Activated T-cell treated with anti-CD3 and anti-CD28 coated beads, Interleukin-2, amount 50 U/mL, for 4 hours (primary cell): ENCODE measurements at regions not wholly inside any gene's neighbourhood (a gene's known extent, or its start where the extent isn't known, plus 50 kb on each side); places are given as distances from the start of the nearest gene placed in this dataset.
A peak's percentile ranks its signal among the peaks of the same experiment; 100 is the strongest.

Experiments used
- ATAC-seq, 2 donors: fragments of 200-7000 bp; cut with Tn5 transposase; one replicate each; pipeline ENCODE4 v1.10.0; 2021
- DNase-seq: peaks from one replicate; pipeline ENCODE4 v3.0.0-alpha.2; 2020
- H3K27me3 Mint-ChIP-seq: one replicate; pipeline ENCODE4 v1.8.0; 2021; ENCODE audit warnings: low read depth, mixed read lengths
- H3K36me3 Mint-ChIP-seq: one replicate; pipeline ENCODE4 v1.8.0; 2022; ENCODE audit warnings: mixed read lengths; ENCODE audit not compliant: insufficient read depth
- H3K4me1 Mint-ChIP-seq: one replicate; pipeline ENCODE4 v1.8.0; 2021; ENCODE audit warnings: low read depth, mixed read lengths
- H3K4me3 Mint-ChIP-seq: one replicate; pipeline ENCODE4 v1.8.0; 2021; ENCODE audit warnings: mild to moderate bottlenecking, moderate library complexity, mixed read lengths
- H3K9me3 Mint-ChIP-seq: one replicate; pipeline ENCODE4 v1.8.0; 2021; ENCODE audit warnings: mixed read lengths

DNA sequence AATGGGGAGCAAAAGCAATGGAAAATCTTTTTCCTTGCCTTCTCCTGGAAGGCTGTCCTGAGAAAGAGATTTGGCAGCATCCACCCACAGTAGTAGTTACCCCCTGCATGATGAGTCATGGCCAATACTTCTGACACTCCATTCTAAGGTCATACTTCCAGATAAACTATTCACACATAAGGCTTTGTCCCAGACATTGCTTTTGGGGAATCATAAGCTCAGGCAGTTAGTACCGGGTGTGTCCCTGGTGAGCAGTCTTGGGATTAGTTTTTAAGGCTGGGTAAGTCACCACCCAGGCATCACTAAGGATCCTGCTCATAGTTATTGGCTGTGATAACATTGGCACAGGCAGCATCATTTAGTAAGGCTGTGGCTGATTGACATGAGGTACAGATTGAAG lies 160.6 kb upstream of the GGTLC1 start:
- no peak for ATAC-seq
- no peak for DNase-seq

GRCh38 chr20:24148372-24148771 lies 159.8 kb upstream of the GGTLC1 start:
- Mint-ChIP-seq H3K36me3 (no peaks in the 10 kb centered on the region), H3K4me3 (no peak overlapping the region), H3K4me1 (peaks cover 10% of the 10 kb centered on the region), H3K9me3 (peaks cover 7% of the 10 kb centered on the region), H3K27me3 (peaks cover 10% of the 10 kb centered on the region)
- ATAC-seq = peak in 1 of 2 donors; percentile 18
- DNase-seq = no peak

More for the DNA sequence above, 160.6 kb upstream of the GGTLC1 start:
- Mint-ChIP-seq H3K36me3 (no peaks in the 10 kb centered on the region), H3K4me1 (peaks cover 10% of the 10 kb centered on the region), H3K9me3 (peaks cover 7% of the 10 kb centered on the region), H3K27me3 (peaks cover 10% of the 10 kb centered on the region), H3K4me3 (no peak overlapping the region)

DNA sequence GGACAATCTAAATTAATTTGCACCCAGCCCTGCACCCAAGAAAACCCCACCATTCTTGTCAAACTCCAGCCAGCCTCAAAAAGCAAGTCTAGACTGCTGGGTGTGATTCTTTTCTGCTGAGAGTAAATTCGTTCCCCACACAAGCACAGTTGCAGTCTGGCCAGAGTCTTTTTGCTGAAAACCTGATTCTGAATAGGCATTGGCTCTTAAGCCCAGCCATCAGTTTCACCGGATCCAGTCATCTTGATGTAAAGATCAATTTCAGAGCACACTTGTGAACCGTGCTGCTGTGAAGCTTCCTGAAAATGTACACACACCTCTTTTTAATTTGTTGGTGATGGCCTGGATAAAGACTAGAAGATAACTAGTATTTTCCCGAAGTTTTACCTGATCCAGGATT lies 159.4 kb upstream of the GGTLC1 start:
- DNase-seq (no peak), ATAC-seq (no peak)
- H3K4me1 Mint-ChIP-seq = peaks cover 10% of the 10 kb centered on the region
- H3K9me3 Mint-ChIP-seq = peaks cover 7% of the 10 kb centered on the region
- no peaks in the 10 kb centered on the region for H3K36me3 Mint-ChIP-seq
- no peak overlapping the region for H3K4me3 Mint-ChIP-seq
- peaks cover 8% of the 10 kb centered on the region for H3K27me3 Mint-ChIP-seq

GRCh38 chr20:24147479-24147878 lies 158.9 kb upstream of the GGTLC1 start:
- no peak for DNase-seq
- no peak for ATAC-seq
- Mint-ChIP-seq H3K36me3 (no peaks in the 10 kb centered on the region), H3K4me3 (no peak overlapping the region), H3K9me3 (peaks cover 7% of the 10 kb centered on the region), H3K27me3 (peaks cover 8% of the 10 kb centered on the region), H3K4me1 (peaks cover 10% of the 10 kb centered on the region)

GRCh38 chr20:24146231-24146634 lies 157.7 kb upstream of the GGTLC1 start:
- no peak overlapping the region for H3K4me3 Mint-ChIP-seq
- ATAC-seq = no peak
- H3K36me3 Mint-ChIP-seq = no peaks in the 10 kb centered on the region
- no peak for DNase-seq
- H3K27me3 Mint-ChIP-seq = peaks cover 6% of the 10 kb centered on the region
- peaks cover 10% of the 10 kb centered on the region for H3K4me1 Mint-ChIP-seq
- peaks cover 7% of the 10 kb centered on the region for H3K9me3 Mint-ChIP-seq

DNA sequence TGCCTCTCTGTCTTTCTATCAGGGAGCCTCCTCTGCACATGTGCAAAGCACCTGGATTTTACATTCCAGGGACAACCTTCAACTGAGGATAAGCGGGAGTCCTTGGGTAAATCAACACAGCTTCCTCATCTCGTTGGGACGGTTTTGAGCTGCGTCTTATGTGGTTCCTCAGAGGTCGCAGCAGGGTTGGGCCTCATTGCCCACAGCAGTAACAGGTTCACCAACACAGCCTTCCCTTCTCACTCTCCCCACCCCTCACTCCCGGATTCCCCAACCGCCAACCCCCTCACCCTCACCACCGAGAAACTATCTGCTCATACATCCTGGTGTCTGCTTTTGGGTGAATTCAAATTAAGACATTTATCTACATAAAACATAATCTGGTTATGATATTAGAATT lies 155.8 kb upstream of the GGTLC1 start:
- DNase-seq (no peak), ATAC-seq (no peak)
- H3K27me3 Mint-ChIP-seq = peaks cover 6% of the 10 kb centered on the region
- H3K4me1 Mint-ChIP-seq = peaks cover 10% of the 10 kb centered on the region
- peaks cover 7% of the 10 kb centered on the region for H3K9me3 Mint-ChIP-seq
- no peak overlapping the region for H3K4me3 Mint-ChIP-seq
- H3K36me3 Mint-ChIP-seq = no peaks in the 10 kb centered on the region

DNA sequence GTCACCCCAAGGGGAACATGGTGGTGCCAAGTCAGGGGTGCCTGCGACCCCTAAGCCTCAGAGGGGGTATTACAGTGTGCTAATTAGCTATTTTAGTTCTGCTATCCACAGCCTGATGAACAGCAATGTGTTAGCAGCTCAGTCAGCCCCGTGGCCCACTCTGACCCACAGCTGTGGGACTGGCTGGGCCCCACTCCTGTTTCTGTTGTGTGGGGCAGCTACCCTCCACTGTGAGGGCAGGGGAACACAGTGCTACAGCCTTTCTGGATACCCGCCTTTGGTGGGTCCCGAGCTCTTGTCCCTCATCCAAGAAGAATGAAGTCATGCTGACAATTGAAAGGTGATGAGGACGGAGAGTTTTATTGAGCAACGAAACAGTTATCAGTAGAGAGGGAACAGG lies 152.5 kb upstream of the GGTLC1 start:
- H3K36me3 Mint-ChIP-seq = no peaks in the 10 kb centered on the region
- DNase-seq = no peak
- H3K4me3 Mint-ChIP-seq = no peak overlapping the region
- ATAC-seq = no peak
- no peaks in the 10 kb centered on the region for H3K4me1 Mint-ChIP-seq
- H3K9me3 Mint-ChIP-seq = no peaks in the 10 kb centered on the region
- H3K27me3 Mint-ChIP-seq = peaks cover under 1% of the 10 kb centered on the region

DNA sequence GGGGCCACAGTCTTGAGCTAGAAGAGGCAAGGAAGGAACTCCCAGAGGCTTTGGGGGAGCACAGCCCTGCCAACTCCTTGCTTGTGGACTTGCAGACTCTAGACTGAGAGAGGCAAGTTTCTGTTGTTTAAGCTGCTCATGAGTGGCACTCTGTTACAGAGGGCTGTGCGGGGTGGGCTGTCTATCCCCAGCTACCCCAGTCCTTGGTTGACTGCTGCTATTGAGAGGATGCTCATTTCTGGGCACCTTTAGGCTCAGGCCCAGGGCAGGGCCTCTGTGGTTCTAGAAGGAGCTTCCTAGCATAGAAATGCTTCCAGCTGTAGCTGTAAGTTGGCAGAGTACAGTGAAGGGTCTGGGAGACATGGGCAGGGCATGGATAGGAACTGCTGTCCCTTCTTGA lies 151.3 kb upstream of the GGTLC1 start:
- Mint-ChIP-seq H3K4me1 (no peaks in the 10 kb centered on the region), H3K9me3 (no peaks in the 10 kb centered on the region)
- ATAC-seq = no peak

GRCh38 chr20:24138951-24139350 lies 150.4 kb upstream of the GGTLC1 start:
- no peak for ATAC-seq
- no peaks in the 10 kb centered on the region for H3K27me3 Mint-ChIP-seq
- no peak overlapping the region for H3K4me3 Mint-ChIP-seq
- H3K4me1 Mint-ChIP-seq = no peaks in the 10 kb centered on the region
- no peaks in the 10 kb centered on the region for H3K36me3 Mint-ChIP-seq
- DNase-seq = no peak
- no peaks in the 10 kb centered on the region for H3K9me3 Mint-ChIP-seq

More for the DNA sequence above, 151.3 kb upstream of the GGTLC1 start:
- no peaks in the 10 kb centered on the region for H3K27me3 Mint-ChIP-seq
- no peak overlapping the region for H3K4me3 Mint-ChIP-seq
- no peak for DNase-seq
- no peaks in the 10 kb centered on the region for H3K36me3 Mint-ChIP-seq

- Mint-ChIP-seq H3K36me3 (no peaks in the 10 kb centered on the region), H3K4me1 (no peaks in the 10 kb centered on the region), H3K9me3 (no peaks in the 10 kb centered on the region), H3K27me3 (no peaks in the 10 kb centered on the region), H3K4me3 (no peak overlapping the region)
- ATAC-seq (no peak), DNase-seq (no peak)
These were observed 149.7 kb upstream of the GGTLC1 start for GRCh38 chr20:24138196-24138857.

GRCh38 chr20:24136659-24137246 lies 148.2 kb upstream of the GGTLC1 start:
- no peaks in the 10 kb centered on the region for H3K9me3 Mint-ChIP-seq
- no peaks in the 10 kb centered on the region for H3K27me3 Mint-ChIP-seq
- DNase-seq = no peak
- H3K4me1 Mint-ChIP-seq = peaks cover 1% of the 10 kb centered on the region
- no peak overlapping the region for H3K4me3 Mint-ChIP-seq
- H3K36me3 Mint-ChIP-seq = no peaks in the 10 kb centered on the region
- ATAC-seq = no peak

- Mint-ChIP-seq H3K9me3 (no peaks in the 10 kb centered on the region), H3K36me3 (no peaks in the 10 kb centered on the region), H3K4me1 (peaks cover 5% of the 10 kb centered on the region), H3K4me3 (no peak overlapping the region), H3K27me3 (no peaks in the 10 kb centered on the region)
- no peak for ATAC-seq
- no peak for DNase-seq
These were observed 147.2 kb upstream of the GGTLC1 start for GRCh38 chr20:24135781-24136180.

GRCh38 chr20:24134930-24135329 lies 146.4 kb upstream of the GGTLC1 start:
- DNase-seq (no peak), ATAC-seq (no peak)
- H3K4me3 Mint-ChIP-seq = no peak overlapping the region
- peaks cover 5% of the 10 kb centered on the region for H3K4me1 Mint-ChIP-seq
- no peaks in the 10 kb centered on the region for H3K9me3 Mint-ChIP-seq
- no peaks in the 10 kb centered on the region for H3K27me3 Mint-ChIP-seq
- no peaks in the 10 kb centered on the region for H3K36me3 Mint-ChIP-seq

DNA sequence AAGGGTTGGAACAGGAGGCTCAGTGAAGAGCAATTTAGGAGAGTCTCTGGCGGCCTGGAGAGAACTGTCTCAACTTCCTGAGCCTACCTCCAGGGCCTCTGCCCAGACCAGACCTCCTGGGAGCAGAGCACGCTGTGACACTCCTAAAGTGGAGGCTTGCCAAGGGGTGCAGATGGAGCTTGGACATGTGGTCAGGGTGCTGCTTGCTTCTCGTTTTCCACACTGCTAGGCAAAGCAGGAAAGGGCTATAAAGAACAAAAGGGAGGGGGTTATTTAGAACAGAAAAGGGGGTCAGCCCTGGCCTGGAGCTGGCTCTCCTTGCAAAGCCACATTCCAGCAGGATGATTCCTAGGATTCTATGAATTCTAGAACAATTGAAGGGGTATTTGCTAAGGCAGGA lies 145.7 kb upstream of the GGTLC1 start:
- H3K9me3 Mint-ChIP-seq = no peaks in the 10 kb centered on the region
- no peaks in the 10 kb centered on the region for H3K36me3 Mint-ChIP-seq
- no peak overlapping the region for H3K4me3 Mint-ChIP-seq
- DNase-seq (no peak), ATAC-seq (no peak)
- peaks cover 5% of the 10 kb centered on the region for H3K4me1 Mint-ChIP-seq
- no peaks in the 10 kb centered on the region for H3K27me3 Mint-ChIP-seq

DNA sequence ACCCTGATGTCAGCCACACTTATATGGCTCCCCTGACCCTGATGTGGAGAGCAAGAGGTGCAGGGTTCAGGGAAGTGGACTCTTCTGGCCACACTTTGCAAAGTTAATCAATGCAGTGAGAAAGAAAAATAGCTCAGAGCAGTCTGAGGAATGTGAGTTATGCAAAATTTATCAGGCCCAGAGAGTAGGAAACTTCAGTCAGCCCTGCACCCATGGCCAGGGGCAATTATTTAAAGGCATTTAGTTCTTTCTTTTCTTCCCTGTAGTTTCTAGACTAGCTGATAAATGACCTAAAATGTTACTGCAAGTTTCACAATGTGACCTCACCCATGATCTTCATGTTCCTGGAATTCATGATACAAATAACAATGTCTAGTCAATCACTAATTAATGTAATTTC lies 143.7 kb upstream of the GGTLC1 start:
- DNase-seq = no peak
- no peak for ATAC-seq
- H3K4me3 Mint-ChIP-seq = no peak overlapping the region
- H3K36me3 Mint-ChIP-seq = no peaks in the 10 kb centered on the region
- H3K27me3 Mint-ChIP-seq = no peaks in the 10 kb centered on the region
- no peaks in the 10 kb centered on the region for H3K9me3 Mint-ChIP-seq
- H3K4me1 Mint-ChIP-seq = peaks cover 5% of the 10 kb centered on the region
